Activated T-cell treated with anti-CD3 and anti-CD28 coated beads for 48 hours (primary cell): ENCODE measurements at regions not wholly inside any gene's neighbourhood (a gene's known extent, or its start where the extent isn't known, plus 50 kb on each side); places are given as distances from the start of the nearest gene placed in this dataset.
A peak's percentile ranks its signal among the peaks of the same experiment; 100 is the strongest.
"Not testable (repeated sequence)": the region's sequence is repeated elsewhere in the genome, so short reads cannot be mapped to it uniquely, and the experiment has no call there.

Source experiments
- DNase-seq: peaks from one replicate; pipeline ENCODE4 v3.0.0-alpha.2; 2020; ENCODE audit warnings: low read depth

GRCh38 chr3:137820366-137820765 is 56.3 kb downstream of the SOX14 start:
- no peak for DNase-seq

- DNase-seq: no peak
Measured at GRCh38 chr3:137835096-137835495, 71.0 kb downstream of the SOX14 start.

- no peak for DNase-seq
Measured at GRCh38 chr3:137845194-137845593, 81.1 kb downstream of the SOX14 start.

DNA sequence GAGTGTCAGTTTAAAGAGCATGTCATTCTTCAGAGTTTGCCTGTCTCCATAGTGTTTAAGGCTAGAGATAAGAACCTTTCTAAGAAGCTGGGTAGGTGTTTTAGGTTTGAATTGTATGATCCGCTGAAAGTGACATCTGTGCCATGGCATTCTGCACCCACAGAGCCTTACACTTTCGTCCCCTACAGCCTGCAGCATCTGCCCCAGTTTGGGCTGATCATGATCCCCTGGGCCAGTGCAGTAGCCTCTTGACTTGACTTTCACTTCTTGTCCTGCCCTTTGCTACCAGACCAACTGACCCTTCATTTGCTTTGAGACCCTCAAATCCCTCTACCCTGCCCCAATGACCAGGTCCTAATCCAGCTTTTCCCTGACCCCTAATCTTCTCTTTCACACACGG is 81.6 kb downstream of the SOX14 start:
- no peak for DNase-seq

- no peak for DNase-seq
Measured at GRCh38 chr3:137852391-137852830, 88.3 kb downstream of the SOX14 start.

DNA sequence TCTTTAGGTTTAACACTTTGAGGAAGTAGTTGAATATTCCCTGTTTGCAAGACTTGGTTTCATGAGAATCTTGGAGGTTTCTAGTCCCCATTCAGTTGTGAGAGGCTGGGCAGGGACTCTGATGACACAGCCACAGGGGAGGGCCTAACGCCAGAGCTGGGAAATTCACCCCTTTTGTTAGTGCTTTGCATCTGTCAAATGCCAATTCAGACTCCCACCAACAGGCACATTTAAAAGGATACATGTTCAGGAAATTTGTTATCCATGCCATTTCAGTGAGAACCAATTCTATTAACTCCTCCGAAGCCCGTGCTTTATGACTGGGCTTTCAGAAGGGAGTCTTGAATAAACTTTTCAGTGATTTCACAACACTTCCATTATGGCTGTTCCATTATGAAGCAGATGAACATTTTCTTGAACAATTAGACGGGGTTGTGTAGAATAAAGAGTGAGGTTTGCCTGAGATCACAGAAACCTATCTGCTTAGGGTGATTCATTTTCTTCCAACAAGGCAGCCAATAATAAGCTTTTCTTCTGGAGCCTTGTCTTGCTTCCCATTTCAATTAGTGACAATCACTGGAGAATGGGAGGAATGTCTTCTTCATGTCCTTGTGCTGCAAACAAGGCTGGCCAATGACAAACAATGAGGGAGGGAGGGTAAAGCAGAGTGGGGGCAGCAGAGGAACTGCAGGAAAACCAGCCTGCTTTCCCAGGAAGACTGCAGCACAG is 90.6 kb downstream of the SOX14 start:
- no peak for DNase-seq

DNA sequence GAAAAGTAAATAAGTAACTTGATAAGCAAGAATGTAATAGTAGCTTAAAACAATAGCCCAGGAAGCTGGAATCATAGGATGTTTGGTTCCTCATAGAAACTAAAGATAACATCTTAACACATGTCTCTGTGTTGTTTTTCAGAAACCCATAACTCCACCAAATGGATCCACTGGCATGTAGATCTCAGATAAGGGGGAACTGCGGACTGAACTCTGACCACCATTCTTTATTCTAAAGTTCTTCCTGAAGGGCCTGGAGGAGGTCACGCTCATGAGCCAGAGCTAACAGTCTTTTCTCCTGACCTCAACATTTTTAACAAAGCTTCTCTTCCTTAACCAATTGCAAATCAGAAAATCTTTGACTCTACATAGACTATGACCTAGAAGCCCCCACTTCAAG is 101.9 kb downstream of the SOX14 start:
- DNase-seq: no peak

- DNase-seq: no peak
Measured at GRCh38 chr3:137866933-137867332, 102.8 kb downstream of the SOX14 start.

DNA sequence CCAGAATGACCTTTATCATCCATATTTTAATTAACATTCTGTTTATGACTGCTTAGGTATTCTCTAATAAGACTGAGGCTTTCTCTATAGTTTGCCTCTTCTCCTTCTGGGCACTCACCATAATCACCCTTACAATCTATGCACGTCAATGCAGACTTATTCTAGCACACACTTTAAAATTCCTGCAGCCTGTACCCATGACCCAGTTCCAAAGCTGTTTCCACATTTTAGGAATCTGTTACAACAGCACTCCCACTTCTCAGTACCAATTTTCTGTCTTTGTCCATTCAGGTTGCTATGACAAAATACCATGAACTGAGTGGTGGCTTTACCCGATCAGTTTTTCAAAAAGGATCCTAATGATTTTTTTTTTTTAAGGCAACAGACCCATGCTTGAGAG is 103.5 kb downstream of the SOX14 start:
- DNase-seq: no peak

- no peak for DNase-seq
Measured at GRCh38 chr3:137869022-137869421, 104.9 kb downstream of the SOX14 start.

DNA sequence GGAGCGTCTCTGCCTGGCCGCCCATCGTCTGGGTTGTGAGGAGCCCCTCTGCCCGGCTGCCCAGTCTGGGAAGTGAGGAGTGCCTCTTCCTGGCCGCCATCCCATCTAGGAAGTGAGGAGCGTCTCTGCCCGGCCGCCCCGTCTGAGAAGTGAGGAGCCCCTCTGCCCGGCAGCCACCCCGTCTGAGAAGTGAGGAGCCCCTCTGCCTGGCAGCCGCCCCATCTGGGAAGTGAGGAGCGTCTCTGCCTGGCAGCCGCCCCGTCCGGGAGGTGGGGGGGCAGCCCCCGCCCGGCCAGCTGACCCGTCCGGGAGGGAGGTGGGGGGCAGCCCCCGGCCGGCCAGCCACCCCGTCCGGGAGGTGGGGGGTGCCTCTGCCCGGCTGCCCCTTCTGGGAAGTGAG is 108.5 kb downstream of the SOX14 start:
- not testable (repeated sequence) for DNase-seq

DNA sequence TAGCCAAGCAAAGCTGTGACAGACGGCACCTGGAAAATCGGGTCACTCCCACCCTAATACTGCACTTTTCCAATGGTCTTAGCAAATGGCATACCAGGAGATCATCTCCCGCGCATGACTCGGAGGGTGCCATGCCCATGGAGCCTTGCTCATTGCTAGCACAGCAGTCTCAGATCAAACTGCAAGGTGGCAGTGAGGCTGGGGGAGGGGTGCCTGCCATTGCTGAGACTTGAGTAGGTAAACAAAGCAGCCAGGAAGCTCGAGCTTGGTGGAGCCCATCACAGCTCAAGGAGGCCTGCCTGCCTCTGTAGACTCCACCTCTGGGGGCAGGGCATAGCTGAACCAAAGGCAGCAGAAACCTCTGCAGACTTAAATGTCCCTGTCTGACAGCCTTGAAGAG is 113.1 kb upstream of the CLDN18 start:
- DNase-seq: not testable (repeated sequence)

DNA sequence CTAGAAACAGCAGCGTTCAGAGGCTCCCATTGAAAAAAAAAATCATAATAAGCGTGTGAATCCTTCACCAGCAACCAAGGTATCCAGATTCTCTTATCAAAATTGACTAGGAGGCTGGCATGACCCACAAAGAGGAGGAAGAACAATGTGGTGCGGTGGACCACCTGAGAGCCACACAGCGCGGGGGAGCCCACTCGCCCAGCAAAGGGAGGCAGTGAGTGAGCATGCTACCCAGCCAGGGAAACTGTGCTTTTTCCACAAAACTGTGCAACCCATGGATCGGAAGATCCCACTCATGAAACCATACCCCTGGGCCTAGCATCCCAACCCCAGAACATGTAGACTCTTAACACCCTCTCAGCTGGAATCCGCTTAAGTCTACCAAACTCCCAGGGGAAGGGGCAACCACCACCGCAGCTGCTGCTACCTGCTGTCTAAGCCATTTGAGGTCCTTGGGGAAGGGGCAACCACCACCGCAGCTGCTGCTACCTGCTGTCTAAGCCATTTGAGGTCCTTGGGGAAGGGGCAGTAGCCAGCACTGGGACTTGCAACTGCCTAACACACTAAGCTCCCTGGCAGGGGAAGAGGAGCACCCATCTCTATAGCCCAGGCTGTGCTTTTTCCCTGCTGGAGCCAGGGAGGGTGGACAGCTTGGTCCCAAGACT is 102.8 kb upstream of the CLDN18 start:
- no peak for DNase-seq

GRCh38 chr3:137924628-137925027 is 85.3 kb upstream of the CLDN18 start:
- DNase-seq: no peak

DNA sequence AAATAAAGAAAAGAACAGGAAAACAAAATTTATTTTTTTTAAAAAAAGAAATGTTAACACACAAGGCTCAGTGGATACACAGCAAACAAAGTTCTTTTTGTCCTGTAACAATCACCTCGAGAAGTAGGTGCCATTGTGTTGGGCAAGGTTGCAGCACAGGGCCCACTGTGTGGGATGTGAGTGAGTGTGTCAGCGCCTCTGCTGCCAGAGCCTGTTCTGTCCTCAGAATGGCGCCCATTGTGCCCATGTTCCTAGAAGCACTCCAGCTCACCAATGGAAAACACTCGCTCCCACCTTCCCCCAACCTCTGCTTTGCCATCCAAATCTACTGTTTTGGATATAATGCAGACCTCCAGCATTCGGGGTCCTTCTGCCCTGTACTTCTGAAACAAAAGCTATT is 84.9 kb upstream of the CLDN18 start:
- DNase-seq: no peak

- no peak for DNase-seq
Measured at GRCh38 chr3:137926991-137927390, 83.0 kb upstream of the CLDN18 start.

- DNase-seq: no peak
Measured at GRCh38 chr3:137930976-137931375, 79.0 kb upstream of the CLDN18 start.

- DNase-seq: no peak
Measured at GRCh38 chr3:137938876-137939275, 71.1 kb upstream of the CLDN18 start.

- DNase-seq: no peak
Measured at GRCh38 chr3:137944593-137944992, 65.4 kb upstream of the CLDN18 start.

DNA sequence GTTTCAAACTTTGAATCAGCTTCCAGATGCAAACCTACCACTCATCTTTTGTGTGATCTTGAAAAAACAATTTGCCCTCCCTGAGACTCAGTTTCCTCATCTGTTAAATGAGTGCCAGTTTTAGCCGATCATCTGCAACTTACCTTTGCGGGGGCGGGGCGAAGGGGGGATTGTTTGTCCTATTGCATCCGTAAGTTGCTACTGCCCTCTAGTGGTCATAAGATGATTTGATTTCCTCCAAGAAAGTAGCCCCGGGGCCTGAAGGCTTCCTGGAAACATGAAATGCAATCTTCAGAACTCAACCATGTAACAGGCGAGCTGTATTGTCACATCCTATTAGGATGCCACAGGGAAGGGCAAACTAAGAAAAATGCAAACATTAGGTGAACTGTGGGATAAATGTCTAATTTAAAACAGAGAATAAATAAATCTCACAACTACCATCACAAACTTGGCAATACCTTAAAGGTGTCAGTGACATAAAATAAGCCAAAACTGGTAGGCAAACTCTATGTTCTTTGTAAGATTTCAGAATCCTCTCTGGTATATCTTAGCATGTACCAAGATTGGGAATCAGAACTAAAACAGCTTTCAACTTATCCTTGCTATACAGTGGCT is 63.5 kb upstream of the CLDN18 start:
- peak; percentile 33 for DNase-seq

DNA sequence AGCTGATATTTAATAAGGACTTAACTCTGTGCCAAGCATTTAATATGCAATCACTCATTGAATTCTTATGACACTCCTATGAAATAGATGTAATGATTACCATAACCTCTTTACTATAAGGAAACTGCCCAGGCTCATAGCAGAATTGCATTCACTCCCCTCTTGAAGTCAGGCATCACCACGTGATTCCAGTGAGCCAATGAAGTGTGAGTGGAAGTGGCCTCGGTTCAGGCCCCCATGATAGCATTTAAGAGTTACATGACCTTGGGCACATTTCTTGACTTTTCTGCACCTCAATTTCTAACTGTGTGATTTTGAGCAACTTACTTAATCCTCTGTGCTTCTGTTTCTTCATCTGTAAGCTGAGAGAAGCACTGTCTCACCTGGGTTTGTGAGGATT is 62.8 kb upstream of the CLDN18 start:
- no peak for DNase-seq

DNA sequence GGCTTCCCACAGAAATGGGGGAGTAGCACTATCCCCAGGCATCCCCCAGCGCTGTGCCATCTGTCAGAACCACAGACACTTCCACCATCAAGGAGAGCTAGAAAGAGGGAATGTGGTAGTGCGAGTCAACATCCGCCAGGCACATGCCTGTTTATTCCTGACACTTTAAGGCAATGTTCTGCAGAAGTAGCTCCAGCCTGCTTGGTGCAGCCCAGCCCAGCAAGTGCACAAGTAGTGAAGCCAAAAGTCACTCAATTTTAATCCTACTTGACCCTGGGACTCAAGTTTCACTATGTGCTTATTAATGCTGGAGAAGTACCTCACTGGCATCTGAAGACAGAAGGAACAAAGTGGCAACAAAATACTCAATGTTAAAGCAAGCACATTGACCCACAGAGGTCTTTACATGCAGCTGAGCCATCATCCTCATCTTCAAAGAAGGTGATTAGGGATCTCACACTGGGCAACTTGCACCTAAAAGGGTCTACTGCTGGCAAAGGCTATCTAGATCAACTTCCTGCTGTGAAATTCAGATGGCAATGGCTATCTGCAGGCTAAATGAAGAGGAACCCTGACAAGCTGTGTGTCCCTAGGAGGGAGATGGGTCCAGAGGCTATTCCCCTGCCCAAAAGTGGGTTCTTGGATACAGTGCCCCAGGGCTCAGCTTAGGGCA is 61.4 kb upstream of the CLDN18 start:
- no peak for DNase-seq

GRCh38 chr3:137958636-137959035 is 51.3 kb upstream of the CLDN18 start:
- DNase-seq: no peak
